ENCODE measurements at regions not wholly inside any gene's neighbourhood (a gene's known extent, or its start where the extent isn't known, plus 50 kb on each side); places are given as distances from the start of the nearest gene placed in this dataset.

DNA sequence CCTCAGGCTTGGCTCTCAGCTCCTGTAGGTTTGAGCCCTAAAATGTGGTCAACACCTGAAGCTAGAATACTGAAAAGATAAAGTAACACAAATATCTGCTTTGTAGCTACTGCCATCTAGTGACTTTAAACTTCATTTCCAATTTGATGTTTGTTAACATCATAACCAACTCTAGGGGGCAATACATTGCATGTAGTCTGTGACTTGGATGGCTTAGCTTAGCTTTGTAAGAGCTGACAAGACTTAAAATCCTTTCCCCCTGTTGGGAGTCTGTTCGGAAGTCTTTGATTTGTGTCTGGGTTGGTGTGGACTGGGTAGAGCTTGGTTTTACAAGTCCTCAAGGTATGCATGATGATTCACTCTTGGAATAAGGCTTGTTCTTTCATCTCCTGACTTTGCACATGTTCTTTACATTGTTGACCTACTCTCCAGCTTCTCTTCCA lies 51.7 kb downstream of the SCN11A start (continued):
- TF ChIP-seq CHD2 (IDR thresholded peaks at IDR 0.05; ENCODE audit: low read length) = no peak
- no peak for TF ChIP-seq SP1 (IDR thresholded peaks at IDR 0.05; ENCODE audit: low read depth, low read length)
- TF ChIP-seq CBX5 (IDR thresholded peaks at IDR 0.05; ENCODE audit: low read depth, low read length) = no peak
- TF ChIP-seq SIRT6 (IDR thresholded peaks at IDR 0.05; ENCODE audit: low read length) = no peak
- TF ChIP-seq NRF1 (IDR thresholded peaks at IDR 0.05; ENCODE audit: low read depth, low read length) = no peak
- TF ChIP-seq, protein P1, sequence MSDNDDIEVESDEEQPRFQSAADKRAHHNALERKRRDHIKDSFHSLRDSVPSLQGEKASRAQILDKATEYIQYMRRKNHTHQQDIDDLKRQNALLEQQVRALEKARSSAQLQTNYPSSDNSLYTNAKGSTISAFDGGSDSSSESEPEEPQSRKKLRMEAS (IDR thresholded peaks at IDR 0.05) = no peak
- no peak for TF ChIP-seq JUN (IDR thresholded peaks at IDR 0.05; ENCODE audit: low read depth, low read length)

Measured in H1 (cell line).